ENCODE measurements at regions not wholly inside any gene's neighbourhood (a gene's known extent, or its start where the extent isn't known, plus 50 kb on each side); places are given as distances from the start of the nearest gene placed in this dataset.

GRCh38 chr2:4020153-4020552 lies 316.8 kb downstream of the DCDC2C start:
- TF ChIP-seq, protein P1, sequence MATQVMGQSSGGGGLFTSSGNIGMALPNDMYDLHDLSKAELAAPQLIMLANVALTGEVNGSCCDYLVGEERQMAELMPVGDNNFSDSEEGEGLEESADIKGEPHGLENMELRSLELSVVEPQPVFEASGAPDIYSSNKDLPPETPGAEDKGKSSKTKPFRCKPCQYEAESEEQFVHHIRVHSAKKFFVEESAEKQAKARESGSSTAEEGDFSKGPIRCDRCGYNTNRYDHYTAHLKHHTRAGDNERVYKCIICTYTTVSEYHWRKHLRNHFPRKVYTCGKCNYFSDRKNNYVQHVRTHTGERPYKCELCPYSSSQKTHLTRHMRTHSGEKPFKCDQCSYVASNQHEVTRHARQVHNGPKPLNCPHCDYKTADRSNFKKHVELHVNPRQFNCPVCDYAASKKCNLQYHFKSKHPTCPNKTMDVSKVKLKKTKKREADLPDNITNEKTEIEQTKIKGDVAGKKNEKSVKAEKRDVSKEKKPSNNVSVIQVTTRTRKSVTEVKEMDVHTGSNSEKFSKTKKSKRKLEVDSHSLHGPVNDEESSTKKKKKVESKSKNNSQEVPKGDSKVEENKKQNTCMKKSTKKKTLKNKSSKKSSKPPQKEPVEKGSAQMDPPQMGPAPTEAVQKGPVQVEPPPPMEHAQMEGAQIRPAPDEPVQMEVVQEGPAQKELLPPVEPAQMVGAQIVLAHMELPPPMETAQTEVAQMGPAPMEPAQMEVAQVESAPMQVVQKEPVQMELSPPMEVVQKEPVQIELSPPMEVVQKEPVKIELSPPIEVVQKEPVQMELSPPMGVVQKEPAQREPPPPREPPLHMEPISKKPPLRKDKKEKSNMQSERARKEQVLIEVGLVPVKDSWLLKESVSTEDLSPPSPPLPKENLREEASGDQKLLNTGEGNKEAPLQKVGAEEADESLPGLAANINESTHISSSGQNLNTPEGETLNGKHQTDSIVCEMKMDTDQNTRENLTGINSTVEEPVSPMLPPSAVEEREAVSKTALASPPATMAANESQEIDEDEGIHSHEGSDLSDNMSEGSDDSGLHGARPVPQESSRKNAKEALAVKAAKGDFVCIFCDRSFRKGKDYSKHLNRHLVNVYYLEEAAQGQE (IDR thresholded peaks at IDR 0.05; ENCODE audit: low read depth, low read length) = no peak
- TF ChIP-seq, protein P2, sequence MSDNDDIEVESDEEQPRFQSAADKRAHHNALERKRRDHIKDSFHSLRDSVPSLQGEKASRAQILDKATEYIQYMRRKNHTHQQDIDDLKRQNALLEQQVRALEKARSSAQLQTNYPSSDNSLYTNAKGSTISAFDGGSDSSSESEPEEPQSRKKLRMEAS (IDR thresholded peaks at IDR 0.05; ENCODE audit: low read depth, low read length) = no peak
- no peak for TF ChIP-seq CTCF (IDR thresholded peaks at IDR 0.05 in 2 of 3, conservative IDR thresholded peaks at IDR 0.05 in 1 of 3; ENCODE audit: control insufficient read depth in 2 of 3, extremely low read depth in 1 of 3, insufficient read depth in 1 of 3, low read depth in 3 of 3, low read length in 3 of 3)
- no peak for TF ChIP-seq POLR2A (IDR thresholded peaks at IDR 0.05; ENCODE audit: low read depth, low read length)
- TF ChIP-seq ASH2L (IDR thresholded peaks at IDR 0.05; ENCODE audit: borderline replicate concordance, low read depth) = no peak
- no peak for TF ChIP-seq SMARCA5 (IDR thresholded peaks at IDR 0.05)
- no peak for TF ChIP-seq STAT3 (IDR thresholded peaks at IDR 0.05; ENCODE audit: low read depth, low read length)
- no peak for TF ChIP-seq EZH2 (IDR thresholded peaks at IDR 0.05; ENCODE audit: borderline replicate concordance, control insufficient read depth, low read depth, low read length)
- no peak for TF ChIP-seq CREB1 (IDR thresholded peaks at IDR 0.05; ENCODE audit: low read depth)
- no peak for TF ChIP-seq EGR1 (IDR thresholded peaks at IDR 0.05; ENCODE audit: borderline replicate concordance in 1 of 2, low read depth in 2 of 2, low read length in 2 of 2)
- no peak for TF ChIP-seq TAF1 (IDR thresholded peaks at IDR 0.05; ENCODE audit: borderline replicate concordance, low read depth, low read length)

Data from GM12878 (cell line).